T-cell (primary cell): ENCODE measurements at regions not wholly inside any gene's neighbourhood (a gene's known extent, or its start where the extent isn't known, plus 50 kb on each side); places are given as distances from the start of the nearest gene placed in this dataset.
"Not testable (repeated sequence)": the region's sequence is repeated elsewhere in the genome, so short reads cannot be mapped to it uniquely, and the experiment has no call there.

ENCODE experiments used
- ATAC-seq, 4 experiments: fragments of 200-7000 bp in 3 of 4; fragments of 150-1000 bp in 1 of 4; cut with Tn5 transposase; replicated peaks in 1 of 4; 1 replicate in 3 of 4; 2 replicates in 1 of 4; pipeline ENCODE4 v1.10.0; 2021; ENCODE audit warnings: moderate library complexity in 3 of 4, mild to moderate bottlenecking in 2 of 4, moderate number of reproducible peaks in 1 of 4
- CTCF ChIA-PET, 2 donors: fragments of 300-600 bp; sonication (Branson Sonifier 250); formaldehyde crosslinking; loops; one replicate each; lab custom pipeline; 2022; ENCODE audit warnings: antibody characterized with exemption in 2 of 2; lab: Charles Lee
- POLR2A ChIA-PET, 2 donors: fragments of 300-600 bp; sonication (Branson Sonifier 250); formaldehyde crosslinking; loops; one replicate each; lab custom pipeline; 2022; ENCODE audit warnings: antibody characterized with exemption in 2 of 2; lab: Charles Lee
- DNase-seq, 35 experiments: peaks; one replicate each; pipeline versions ENCODE4 v3.0.0 to v3.0.0-alpha.2; 2013 to 2023
- H3K27ac ChIP-seq: one replicate; pipeline ENCODE4 v1.5.1; 2013; ENCODE audit warnings: low read length
- H3K27me3 ChIP-seq, 2 experiments: replicated peaks in 1 of 2; 1 replicate in 1 of 2; 2 replicates in 1 of 2; pipeline versions ENCODE4 v1.6.1 to v1.7.0; 2013; ENCODE audit warnings: low read length in 1 of 2, mixed read lengths in 1 of 2; ENCODE audit not compliant: control insufficient read depth in 2 of 2, insufficient read depth in 2 of 2; ENCODE audit errors: extremely low read depth in 1 of 2
- H3K36me3 ChIP-seq, 2 donors: 1 replicate in 1 of 2; 2 replicates in 1 of 2; pipeline versions ENCODE4 v1.6.1 to v1.7.0; 2013; ENCODE audit warnings: low read length in 1 of 2; ENCODE audit not compliant: control insufficient read depth in 2 of 2, insufficient read depth in 1 of 2; ENCODE audit errors: extremely low read depth in 1 of 2
- H3K4me1 ChIP-seq, 2 experiments: 1 replicate in 1 of 2; 2 replicates in 1 of 2; pipeline versions ENCODE4 v1.6.1 to v1.7.0; 2013; ENCODE audit warnings: low read length in 2 of 2, mixed read lengths in 1 of 2; ENCODE audit not compliant: insufficient read depth in 2 of 2, control insufficient read depth in 1 of 2; ENCODE audit errors: extremely low read depth in 1 of 2
- H3K4me3 ChIP-seq, 2 donors: 1 replicate in 1 of 2; 2 replicates in 1 of 2; pipeline versions ENCODE4 v1.5.1 to v1.7.0; 2013; ENCODE audit warnings: mild to moderate bottlenecking in 2 of 2, low read length in 1 of 2, moderate library complexity in 1 of 2; ENCODE audit not compliant: control insufficient read depth in 1 of 2; ENCODE audit errors: extremely low read depth in 1 of 2
- H3K9me3 ChIP-seq: 2 replicates; pipeline ENCODE4 v1.7.0; 2013
- H3K27ac Mint-ChIP-seq, 2 donors: one replicate each; pipeline ENCODE4 v1.8.0; 2020 to 2021; ENCODE audit warnings: mild to moderate bottlenecking in 2 of 2, mixed read lengths in 2 of 2
- H3K27me3 Mint-ChIP-seq, 2 donors: one replicate each; pipeline ENCODE4 v1.8.0; 2021 to 2022; ENCODE audit warnings: mixed read lengths in 2 of 2
- H3K36me3 Mint-ChIP-seq: one replicate; pipeline ENCODE4 v1.8.0; 2021; ENCODE audit warnings: mixed read lengths
- H3K4me1 Mint-ChIP-seq, 3 donors: one replicate each; pipeline ENCODE4 v1.8.0; 2020 to 2022; ENCODE audit warnings: mixed read lengths in 3 of 3, mild to moderate bottlenecking in 1 of 3
- H3K4me3 Mint-ChIP-seq, 3 donors: one replicate each; pipeline ENCODE4 v1.8.0; 2020 to 2022; ENCODE audit warnings: mild to moderate bottlenecking in 3 of 3, mixed read lengths in 3 of 3, moderate library complexity in 3 of 3
- H3K9me3 Mint-ChIP-seq, 3 donors: one replicate each; pipeline ENCODE4 v1.8.0; 2020 to 2022; ENCODE audit warnings: mixed read lengths in 3 of 3
- WGBS: methylation state at CpG from one replicate; pipeline ENCODE4 v1.1.5; 2013; ENCODE audit warnings: missing lambda C conversion rate; ENCODE audit not compliant: insufficient coverage; 5-methylcytosine and 5-hydroxymethylcytosine counted together

DNA sequence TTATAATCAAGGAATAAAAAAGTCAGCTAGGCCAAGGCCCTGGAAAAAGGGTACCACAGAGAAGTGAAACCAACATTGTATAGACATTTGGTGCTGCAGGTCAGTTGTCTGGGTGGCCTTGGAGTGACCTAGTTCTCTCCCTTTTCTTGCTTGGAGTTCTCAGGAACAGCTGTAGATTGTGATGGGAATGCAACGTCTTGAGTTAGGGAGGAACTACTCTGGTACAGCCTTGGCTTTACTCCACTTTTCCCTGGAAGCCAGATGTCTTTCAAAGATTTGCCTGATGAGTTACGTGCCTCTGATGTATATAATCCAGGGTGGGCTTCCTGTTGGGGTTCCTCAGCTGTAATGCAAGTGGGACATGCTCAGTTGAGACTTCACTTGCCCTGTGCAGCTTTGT lies 694.7 kb downstream of the HTR1B start:
- ATAC-seq = no peak
- no CpG with 5 or more reads among the region's 2 CpGs for WGBS
- no peaks in the 10 kb centered on the region for H3K36me3 ChIP-seq
- ChIA-PET POLR2A (no interaction called here), CTCF (no interaction called here)
- H3K27ac ChIP-seq = no peak overlapping the region
- H3K4me1 Mint-ChIP-seq = no peaks in the 10 kb centered on the region
- no peak overlapping the region for H3K4me3 Mint-ChIP-seq
- no peaks in the 10 kb centered on the region for H3K27me3 ChIP-seq
- H3K36me3 Mint-ChIP-seq = no peaks in the 10 kb centered on the region
- H3K27me3 Mint-ChIP-seq = no peaks in the 10 kb centered on the region
- H3K4me3 ChIP-seq = no peak overlapping the region
- no peaks in the 10 kb centered on the region for H3K4me1 ChIP-seq
- H3K27ac Mint-ChIP-seq = no peak overlapping the region
- DNase-seq = no peak
- no peaks in the 10 kb centered on the region for H3K9me3 ChIP-seq
- H3K9me3 Mint-ChIP-seq = peaks cover 0 to 16% (median 0%) of the 10 kb centered on the region in 3 donors

DNA sequence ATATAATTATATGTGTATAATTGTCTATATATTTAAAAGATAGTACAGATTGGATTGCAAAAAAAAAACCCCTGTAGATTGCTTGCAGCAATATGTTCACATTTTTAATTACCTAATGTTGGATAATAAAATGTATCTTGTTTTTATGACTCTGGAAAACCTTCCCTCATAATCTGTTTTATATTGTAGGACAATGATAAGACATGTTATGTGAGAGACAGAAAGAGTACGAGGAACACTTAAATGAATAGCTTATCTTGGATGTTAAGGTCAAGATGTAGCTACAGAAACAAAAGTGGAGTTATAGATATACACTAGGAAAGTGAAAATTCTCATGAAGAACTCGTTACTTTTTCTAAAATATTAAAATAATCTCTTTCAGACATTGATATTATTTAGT lies 691.6 kb upstream of the IMPG1 start:
- H3K4me1 Mint-ChIP-seq = no peaks in the 10 kb centered on the region
- no peak overlapping the region for H3K27ac Mint-ChIP-seq
- no peaks in the 10 kb centered on the region for H3K36me3 Mint-ChIP-seq
- Histone ChIP-seq H3K9me3 (no peaks in the 10 kb centered on the region), H3K36me3 (no peaks in the 10 kb centered on the region), H3K27ac (no peak overlapping the region), H3K4me1 (no peaks in the 10 kb centered on the region), H3K4me3 (no peak overlapping the region), H3K27me3 (no peaks in the 10 kb centered on the region)
- POLR2A ChIA-PET = no interaction called here
- no peaks in the 10 kb centered on the region for H3K27me3 Mint-ChIP-seq
- no peak for DNase-seq
- no CpG with 5 or more reads among the region's 2 CpGs for WGBS
- ATAC-seq = no peak
- no peak overlapping the region for H3K4me3 Mint-ChIP-seq
- H3K9me3 Mint-ChIP-seq = peaks cover 0 to 3% (median 0%) of the 10 kb centered on the region in 3 donors
- CTCF ChIA-PET = no interaction called here

DNA sequence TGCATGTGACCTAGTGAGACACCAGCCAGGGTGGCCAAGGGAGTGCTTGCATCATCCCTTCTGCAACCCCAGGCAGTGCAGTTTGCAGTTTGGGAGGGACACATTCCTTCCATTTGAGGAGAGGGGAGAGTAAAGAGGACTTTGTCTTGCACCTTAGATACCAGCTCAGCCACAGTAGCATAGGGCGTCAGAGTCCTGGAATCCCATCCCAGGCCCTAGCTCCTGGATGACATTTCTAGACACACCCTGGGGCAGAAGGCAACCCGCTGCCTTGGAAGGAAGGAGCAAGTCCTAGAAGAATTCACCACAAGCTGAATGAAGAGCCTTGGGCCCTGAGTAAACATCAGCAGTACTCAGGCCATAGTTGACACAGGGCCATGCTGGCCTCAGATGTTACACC lies 680.4 kb upstream of the IMPG1 start:
- H3K9me3 ChIP-seq = no peaks in the 10 kb centered on the region
- H3K36me3 ChIP-seq = no peaks in the 10 kb centered on the region
- H3K27ac Mint-ChIP-seq = no peak overlapping the region
- ATAC-seq (no peak), DNase-seq (no peak)
- no peaks in the 10 kb centered on the region for H3K36me3 Mint-ChIP-seq
- 71% methylated on average over 1 of the region's 2 CpGs for WGBS
- no peaks in the 10 kb centered on the region for H3K27me3 ChIP-seq
- H3K9me3 Mint-ChIP-seq = peaks cover 10 to 26% (median 11%) of the 10 kb centered on the region in 3 donors
- no peaks in the 10 kb centered on the region for H3K4me1 Mint-ChIP-seq
- no peaks in the 10 kb centered on the region for H3K4me1 ChIP-seq
- CTCF ChIA-PET = no interaction called here
- no peaks in the 10 kb centered on the region for H3K27me3 Mint-ChIP-seq
- POLR2A ChIA-PET = no interaction called here
- no peak overlapping the region for H3K4me3 ChIP-seq
- H3K4me3 Mint-ChIP-seq = no peak overlapping the region
- no peak overlapping the region for H3K27ac ChIP-seq

DNA sequence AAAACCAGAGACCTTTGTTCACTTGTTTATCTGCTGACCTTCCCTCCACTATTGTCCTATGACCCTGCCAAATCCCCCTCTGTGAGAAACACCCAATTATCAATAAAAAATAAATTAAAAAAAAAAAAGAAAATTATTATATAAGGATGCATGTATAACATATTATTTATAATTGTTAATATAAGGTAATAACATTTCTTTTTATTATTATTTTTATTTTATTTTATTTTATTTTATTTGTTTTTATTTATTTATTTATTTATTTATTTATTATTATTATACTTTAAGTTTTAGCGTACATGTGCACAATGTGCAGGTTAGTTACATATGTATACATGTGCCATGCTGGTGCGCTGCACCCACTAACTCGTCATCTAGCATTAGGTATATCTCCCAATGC lies 672.9 kb upstream of the IMPG1 start:
- ATAC-seq, H3K27me3 Mint-ChIP-seq, H3K4me3 ChIP-seq, H3K4me1 ChIP-seq, H3K4me3 Mint-ChIP-seq, H3K27ac ChIP-seq, H3K36me3 Mint-ChIP-seq, H3K36me3 ChIP-seq, DNase-seq, H3K27me3 ChIP-seq, H3K27ac Mint-ChIP-seq, H3K4me1 Mint-ChIP-seq, H3K9me3 ChIP-seq, CTCF ChIA-PET, POLR2A ChIA-PET: not testable (repeated sequence)
- peaks cover 6 to 13% (median 8%) of the 10 kb centered on the region in 3 donors for H3K9me3 Mint-ChIP-seq
- no CpG with 5 or more reads among the region's 3 CpGs for WGBS

DNA sequence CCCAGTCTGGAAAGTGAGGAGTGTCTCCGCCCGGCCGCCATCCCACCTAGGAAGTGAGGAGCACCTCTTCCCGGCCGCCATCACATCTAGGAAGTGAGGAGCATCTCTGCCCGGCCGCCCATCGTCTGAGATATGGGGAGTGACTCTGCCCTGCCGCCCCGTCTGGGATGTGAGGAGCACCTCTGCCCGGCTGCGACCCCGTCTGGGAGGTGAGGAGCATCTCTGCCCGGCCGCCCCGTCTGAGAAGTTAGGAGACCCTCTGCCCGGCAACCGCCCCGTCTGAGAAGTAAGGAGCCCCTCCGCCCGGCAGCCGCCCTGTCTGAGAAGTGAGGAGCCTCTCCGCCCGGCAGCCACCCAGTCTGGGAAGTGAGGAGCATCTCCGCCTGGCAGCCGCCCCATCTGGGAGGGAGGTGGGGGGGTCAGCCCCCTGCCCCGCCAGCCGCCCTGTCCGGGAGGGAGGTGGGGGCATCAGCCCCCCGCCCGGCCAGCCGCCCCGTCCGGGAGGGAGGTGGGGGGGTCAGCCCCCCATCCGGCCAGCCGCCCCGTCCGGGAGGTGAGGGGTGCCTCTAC lies 671.8 kb upstream of the IMPG1 start:
- CTCF ChIA-PET, H3K27ac Mint-ChIP-seq, H3K36me3 ChIP-seq, H3K27me3 ChIP-seq, H3K27ac ChIP-seq, H3K9me3 ChIP-seq, H3K4me3 Mint-ChIP-seq, H3K4me3 ChIP-seq, POLR2A ChIA-PET, H3K4me1 ChIP-seq, DNase-seq, H3K27me3 Mint-ChIP-seq, H3K4me1 Mint-ChIP-seq, ATAC-seq, H3K36me3 Mint-ChIP-seq: not testable (repeated sequence)
- peaks cover 6 to 13% (median 10%) of the 10 kb centered on the region in 3 donors for H3K9me3 Mint-ChIP-seq
- 93% methylated on average over 14 of the region's 38 CpGs for WGBS

DNA sequence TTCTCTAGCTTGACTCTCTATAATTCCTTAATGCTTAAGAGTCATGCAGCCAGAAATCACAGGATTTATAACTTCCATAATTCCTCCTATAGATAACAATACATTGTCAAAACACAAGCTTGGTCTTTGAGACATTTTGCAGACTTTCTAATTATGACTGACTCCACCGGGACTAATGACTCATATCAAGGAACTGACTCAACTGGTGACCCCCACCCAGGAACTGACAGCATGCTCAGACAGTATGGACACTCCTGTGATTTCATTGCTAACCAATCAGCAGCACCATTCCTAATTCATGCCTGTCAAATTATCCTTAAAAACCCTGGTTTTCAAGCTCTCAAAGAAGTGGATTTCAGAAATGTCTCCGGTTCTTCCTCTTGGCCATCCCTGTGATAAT lies 670.5 kb upstream of the IMPG1 start:
- CTCF ChIA-PET = no interaction called here
- H3K27me3 ChIP-seq = no peaks in the 10 kb centered on the region
- H3K4me3 ChIP-seq = no peak overlapping the region
- peaks cover 6 to 17% (median 10%) of the 10 kb centered on the region in 3 donors for H3K9me3 Mint-ChIP-seq
- no peaks in the 10 kb centered on the region for H3K36me3 ChIP-seq
- H3K36me3 Mint-ChIP-seq = no peaks in the 10 kb centered on the region
- H3K27ac ChIP-seq = no peak overlapping the region
- no peaks in the 10 kb centered on the region for H3K9me3 ChIP-seq
- WGBS = 73% methylated on average over 2 of the region's 2 CpGs
- H3K4me3 Mint-ChIP-seq = no peak overlapping the region
- no peaks in the 10 kb centered on the region for H3K4me1 Mint-ChIP-seq
- H3K27me3 Mint-ChIP-seq = no peaks in the 10 kb centered on the region
- DNase-seq = no peak
- no peaks in the 10 kb centered on the region for H3K4me1 ChIP-seq
- POLR2A ChIA-PET = no interaction called here
- ATAC-seq = no peak
- no peak overlapping the region for H3K27ac Mint-ChIP-seq

DNA sequence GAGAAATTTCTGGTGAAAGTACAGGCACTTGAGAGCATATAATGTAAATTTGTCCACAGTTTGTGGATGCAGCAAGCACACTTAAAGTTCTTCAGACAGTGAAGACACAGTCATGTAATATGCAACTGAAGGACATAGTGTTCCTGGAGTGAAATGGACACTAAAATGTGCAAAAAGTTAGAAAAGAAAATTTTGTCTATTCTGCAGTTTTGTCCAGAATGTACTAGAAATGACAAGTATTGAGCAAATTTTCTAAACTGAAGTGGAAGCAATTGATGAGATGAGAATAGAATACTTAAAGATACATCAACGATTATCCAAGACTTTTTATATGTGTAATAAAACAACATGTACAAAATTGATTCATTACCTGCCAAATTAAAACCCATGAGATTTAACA lies 647.0 kb upstream of the IMPG1 start:
- Mint-ChIP-seq H3K36me3 (no peaks in the 10 kb centered on the region), H3K27ac (no peak overlapping the region), H3K9me3 (peaks cover 6 to 16% (median 16%) of the 10 kb centered on the region in 3 donors), H3K4me1 (no peaks in the 10 kb centered on the region), H3K4me3 (no peak overlapping the region), H3K27me3 (no peaks in the 10 kb centered on the region)
- Histone ChIP-seq H3K4me1 (no peaks in the 10 kb centered on the region), H3K9me3 (no peaks in the 10 kb centered on the region), H3K27ac (no peak overlapping the region), H3K4me3 (no peak overlapping the region), H3K27me3 (no peaks in the 10 kb centered on the region), H3K36me3 (no peaks in the 10 kb centered on the region)
- CTCF ChIA-PET = interaction anchor here in 1 of 2 donors (0.6 kb wide), 1 partner anchor 57 kb away, joined by 9 read pairs; no protein-coding TSS in a partner anchor
- DNase-seq = no peak
- no peak for ATAC-seq
- POLR2A ChIA-PET = no interaction called here
- WGBS = no CpG with 5 or more reads among the region's 1 CpG
